Omental fat pad (tissue), 3 donors: ENCODE measurements at regions not wholly inside any gene's neighbourhood (a gene's known extent, or its start where the extent isn't known, plus 50 kb on each side); places are given as distances from the start of the nearest gene placed in this dataset.
A peak's percentile ranks its signal among the peaks of the same experiment; 100 is the strongest.

Source experiments
- ATAC-seq: fragments of 150-250 bp; one replicate; pipeline ENCODE4 v1.9.1; 2016; ENCODE audit warnings: mild to moderate bottlenecking, moderate library complexity; ENCODE audit not compliant: low FRiP score
- DNase-seq: peaks from one replicate; pipeline ENCODE4 v3.0.0-alpha.2; 2019; ENCODE audit warnings: low spot score
- TF ChIP-seq, protein P1 (sequence below), 3 donors: fragments of 450-650 bp; IDR thresholded peaks; one replicate each; pipeline ENCODE4 v1.5.1; 2016 to 2017; ENCODE audit warnings: antibody characterized with exemption in 3 of 3, mild to moderate bottlenecking in 3 of 3, moderate library complexity in 2 of 3

DNA sequence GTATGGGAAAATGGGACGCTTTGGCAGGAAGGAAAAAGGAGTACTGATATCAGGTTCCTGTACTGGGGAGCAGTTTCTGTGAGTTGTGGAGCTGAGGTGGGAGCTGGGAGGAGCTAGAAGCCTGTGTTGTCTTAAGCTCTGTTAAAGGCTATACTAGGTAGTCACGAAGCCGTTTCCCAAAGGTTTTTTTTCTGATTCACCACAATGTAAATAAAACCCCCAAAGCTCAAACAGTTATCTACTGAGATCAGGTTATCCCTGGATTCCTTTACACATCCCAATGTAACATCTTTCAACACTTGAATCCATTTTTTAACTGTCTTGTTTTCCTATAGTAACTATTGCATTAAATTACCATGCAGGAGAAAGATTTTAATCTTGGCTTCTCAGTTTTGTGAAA lies 297.4 kb upstream of the SFRP2 start:
- ATAC-seq (no peak), DNase-seq (no peak)
- TF ChIP-seq, protein P1, sequence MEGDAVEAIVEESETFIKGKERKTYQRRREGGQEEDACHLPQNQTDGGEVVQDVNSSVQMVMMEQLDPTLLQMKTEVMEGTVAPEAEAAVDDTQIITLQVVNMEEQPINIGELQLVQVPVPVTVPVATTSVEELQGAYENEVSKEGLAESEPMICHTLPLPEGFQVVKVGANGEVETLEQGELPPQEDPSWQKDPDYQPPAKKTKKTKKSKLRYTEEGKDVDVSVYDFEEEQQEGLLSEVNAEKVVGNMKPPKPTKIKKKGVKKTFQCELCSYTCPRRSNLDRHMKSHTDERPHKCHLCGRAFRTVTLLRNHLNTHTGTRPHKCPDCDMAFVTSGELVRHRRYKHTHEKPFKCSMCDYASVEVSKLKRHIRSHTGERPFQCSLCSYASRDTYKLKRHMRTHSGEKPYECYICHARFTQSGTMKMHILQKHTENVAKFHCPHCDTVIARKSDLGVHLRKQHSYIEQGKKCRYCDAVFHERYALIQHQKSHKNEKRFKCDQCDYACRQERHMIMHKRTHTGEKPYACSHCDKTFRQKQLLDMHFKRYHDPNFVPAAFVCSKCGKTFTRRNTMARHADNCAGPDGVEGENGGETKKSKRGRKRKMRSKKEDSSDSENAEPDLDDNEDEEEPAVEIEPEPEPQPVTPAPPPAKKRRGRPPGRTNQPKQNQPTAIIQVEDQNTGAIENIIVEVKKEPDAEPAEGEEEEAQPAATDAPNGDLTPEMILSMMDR (IDR thresholded peaks at IDR 0.05) = no peak

GRCh38 chr4:154084864-154085263 lies 296.0 kb upstream of the SFRP2 start:
- ATAC-seq (peak; percentile 77), DNase-seq (no peak)
- TF ChIP-seq, protein P1 (IDR thresholded peaks at IDR 0.05) = no peak

DNA sequence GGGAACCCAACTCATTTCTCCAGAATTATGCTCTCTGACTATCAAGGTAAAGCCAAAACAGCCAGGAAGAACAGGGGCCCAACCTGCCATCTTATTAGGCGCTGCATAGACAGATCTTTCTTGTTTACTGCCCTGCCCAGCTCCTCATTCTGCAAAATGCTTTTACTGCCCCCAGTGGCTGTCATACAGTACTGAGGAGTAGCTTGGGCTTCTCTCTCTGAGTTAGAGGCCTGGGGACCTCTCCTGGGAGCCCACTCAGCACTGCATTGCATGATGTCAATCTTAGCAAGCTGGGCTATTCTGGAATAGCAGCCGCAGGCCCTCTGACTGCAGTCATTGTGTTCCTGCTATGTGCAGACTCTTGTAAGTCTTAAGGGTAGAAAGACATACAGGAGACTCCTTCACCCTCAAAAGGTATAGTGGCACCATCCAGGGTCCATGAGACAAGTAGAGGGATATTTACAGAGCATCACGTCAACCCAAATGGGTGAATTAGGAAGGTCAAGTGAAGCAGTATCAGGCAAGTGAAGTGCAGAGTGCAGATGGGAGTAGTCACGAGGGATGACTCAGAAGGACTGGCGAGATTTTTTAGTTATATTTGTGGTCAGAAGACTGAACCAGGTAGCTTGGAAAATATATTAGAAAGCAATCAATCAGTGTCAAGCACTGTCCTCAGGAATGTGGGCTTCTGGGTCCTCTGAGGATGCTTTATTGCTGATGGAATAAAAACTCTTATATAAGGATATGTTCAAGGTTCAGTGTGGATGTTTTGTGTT lies 294.1 kb upstream of the SFRP2 start:
- TF ChIP-seq, protein P1 (IDR thresholded peaks at IDR 0.05) = no peak
- no peak for ATAC-seq
- no peak for DNase-seq

GRCh38 chr4:154081391-154081790 lies 292.5 kb upstream of the SFRP2 start:
- DNase-seq (no peak), ATAC-seq (no peak)
- TF ChIP-seq, protein P1 (IDR thresholded peaks at IDR 0.05) = no peak

GRCh38 chr4:154078504-154079350 lies 289.8 kb upstream of the SFRP2 start:
- TF ChIP-seq, protein P1 (IDR thresholded peaks at IDR 0.05) = no peak
- ATAC-seq = no peak

GRCh38 chr4:154076921-154077320 lies 288.0 kb upstream of the SFRP2 start:
- TF ChIP-seq, protein P1 (IDR thresholded peaks at IDR 0.05) = no peak
- ATAC-seq (no peak), DNase-seq (no peak)

More at GRCh38 chr4:154078504-154079350, 289.8 kb upstream of the SFRP2 start:
- DNase-seq = no peak
